H9 (cell line): ENCODE measurements at regions not wholly inside any gene's neighbourhood (a gene's known extent, or its start where the extent isn't known, plus 50 kb on each side); places are given as distances from the start of the nearest gene placed in this dataset.

Experiments used
- DNase-seq: peaks from one replicate; pipeline ENCODE4 v3.0.0-alpha.2; 2017
- H2AFZ ChIP-seq: one replicate; pipeline ENCODE4 v1.6.1; 2013; ENCODE audit warnings: mild to moderate bottlenecking, low read length, control low read depth, moderate library complexity
- H2AK5ac ChIP-seq: 2 replicates; pipeline ENCODE4 v1.6.1; 2013; ENCODE audit warnings: low read length, control low read depth, mixed read lengths; ENCODE audit not compliant: insufficient read length
- H2BK120ac ChIP-seq: one replicate; pipeline ENCODE4 v1.6.1; 2013; ENCODE audit warnings: low read depth, mild to moderate bottlenecking, low read length, control low read depth, inconsistent platforms; ENCODE audit not compliant: poor library complexity, severe bottlenecking
- H2BK12ac ChIP-seq: 2 replicates; pipeline ENCODE4 v1.6.1; 2013; ENCODE audit warnings: low read length, control low read depth, mixed read lengths, low read depth; ENCODE audit not compliant: insufficient read length
- H2BK15ac ChIP-seq: 2 replicates; pipeline ENCODE4 v1.6.1; 2013; ENCODE audit warnings: low read depth, low read length, control low read depth
- H2BK20ac ChIP-seq: one replicate; pipeline ENCODE4 v1.6.1; 2013; ENCODE audit warnings: low read depth, mild to moderate bottlenecking, low read length, control low read depth, inconsistent platforms; ENCODE audit not compliant: poor library complexity, severe bottlenecking
- H2BK5ac ChIP-seq: 2 replicates; pipeline ENCODE4 v1.6.1; 2013; ENCODE audit warnings: low read length, control low read depth, mixed read lengths; ENCODE audit not compliant: insufficient read length
- H3K14ac ChIP-seq: 2 replicates; pipeline ENCODE4 v1.6.1; 2013; ENCODE audit warnings: low read length, control low read depth; ENCODE audit not compliant: insufficient read depth
- H3K18ac ChIP-seq: 2 replicates; pipeline ENCODE4 v1.6.1; 2013; ENCODE audit warnings: low read depth, mild to moderate bottlenecking, mixed read lengths, low read length, control low read depth; ENCODE audit not compliant: insufficient read length
- H3K23ac ChIP-seq: 2 replicates; pipeline ENCODE4 v1.6.1; 2013; ENCODE audit warnings: low read length, control low read depth, mixed read lengths, low read depth; ENCODE audit not compliant: insufficient read length
- H3K23me2 ChIP-seq: 2 replicates; pipeline ENCODE4 v1.6.1; 2013; ENCODE audit warnings: low read depth, mild to moderate bottlenecking, mixed read lengths, low read length, control low read depth; ENCODE audit not compliant: insufficient read length, poor library complexity, severe bottlenecking
- H3K27ac ChIP-seq: 2 replicates; pipeline ENCODE4 v1.5.1; 2013; ENCODE audit warnings: low read length, control low read depth, mixed read lengths, low read depth; ENCODE audit not compliant: insufficient read length
- H3K27me3 ChIP-seq: 2 replicates; pipeline ENCODE4 v1.6.1; 2013; ENCODE audit warnings: low read length, control low read depth, inconsistent platforms; ENCODE audit not compliant: insufficient read depth
- H3K4ac ChIP-seq: 2 replicates; pipeline ENCODE4 v1.6.1; 2013; ENCODE audit warnings: low read depth, mild to moderate bottlenecking, control low read depth, inconsistent platforms, low read length, moderate library complexity
- H3K4me1 ChIP-seq: 2 replicates; pipeline ENCODE4 v1.6.1; 2013; ENCODE audit warnings: low read length, control low read depth, inconsistent platforms; ENCODE audit not compliant: insufficient read depth
- H3K4me2 ChIP-seq: 2 replicates; pipeline ENCODE4 v1.6.1; 2013; ENCODE audit warnings: low read length, control low read depth, mixed read lengths; ENCODE audit not compliant: insufficient read length, insufficient read depth
- H3K56ac ChIP-seq: 2 replicates; pipeline ENCODE4 v1.6.1; 2013; ENCODE audit warnings: low read depth, mild to moderate bottlenecking, mixed read lengths, low read length, control low read depth; ENCODE audit not compliant: insufficient read length
- H3K79me1 ChIP-seq: 2 replicates; pipeline ENCODE4 v1.6.1; 2013; ENCODE audit warnings: low read depth, mild to moderate bottlenecking, moderate library complexity, low read length, control low read depth, inconsistent platforms; ENCODE audit not compliant: insufficient read depth, poor library complexity, severe bottlenecking
- H3K79me2 ChIP-seq: 2 replicates; pipeline ENCODE4 v1.6.1; 2013; ENCODE audit warnings: low read length, control low read depth, inconsistent platforms; ENCODE audit not compliant: insufficient read depth
- H3K9ac ChIP-seq: 2 replicates; pipeline ENCODE4 v1.6.1; 2013; ENCODE audit warnings: low read length, control low read depth, mixed read lengths; ENCODE audit not compliant: insufficient read length; ENCODE audit errors: extremely low read depth
- H3K9me3 ChIP-seq: one replicate; pipeline ENCODE4 v1.6.1; 2013; ENCODE audit warnings: low read depth, low read length, inconsistent platforms; ENCODE audit not compliant: control insufficient read depth
- H3T11ph ChIP-seq: one replicate; pipeline ENCODE4 v1.6.1; 2013; ENCODE audit warnings: mild to moderate bottlenecking, low read length, control low read depth, inconsistent platforms
- H4K20me1 ChIP-seq: one replicate; pipeline ENCODE4 v1.6.1; 2013; ENCODE audit not compliant: control insufficient read depth, insufficient read length, insufficient read depth
- H4K5ac ChIP-seq: 2 replicates; pipeline ENCODE4 v1.6.1; 2013; ENCODE audit warnings: low read depth, mild to moderate bottlenecking, mixed read lengths, low read length, control low read depth; ENCODE audit not compliant: insufficient read length
- H4K8ac ChIP-seq: replicated peaks from 2 replicates; pipeline ENCODE4 v1.6.1; 2013; ENCODE audit warnings: low read length, control low read depth, mixed read lengths, low read depth; ENCODE audit not compliant: insufficient read length
- H4K91ac ChIP-seq: 2 replicates; pipeline ENCODE4 v1.6.1; 2013; ENCODE audit warnings: low read depth, mild to moderate bottlenecking, moderate library complexity, mixed read lengths, low read length, control low read depth; ENCODE audit not compliant: insufficient read length
- H3K27ac Mint-ChIP-seq, 3 experiments: 2 replicates in 2 of 3; 3 replicates in 1 of 3; pipeline ENCODE4 v1.8.0; 2020 to 2021; ENCODE audit warnings: mixed read lengths in 3 of 3, mild to moderate bottlenecking in 1 of 3, moderate library complexity in 1 of 3
- H3K27me3 Mint-ChIP-seq: 2 replicates; pipeline ENCODE4 v1.8.0; 2021; ENCODE audit warnings: low read depth, mild to moderate bottlenecking, moderate library complexity, mixed read lengths
- H3K36me3 Mint-ChIP-seq, 3 experiments: 2 replicates in 2 of 3; 3 replicates in 1 of 3; pipeline ENCODE4 v1.8.0; 2020 to 2021; ENCODE audit warnings: low read depth in 3 of 3, mixed read lengths in 3 of 3; ENCODE audit not compliant: insufficient read depth in 1 of 3
- H3K4me1 Mint-ChIP-seq, 2 experiments: 2 replicates each; pipeline ENCODE4 v1.8.0; 2020; ENCODE audit warnings: mixed read lengths in 2 of 2
- H3K4me3 Mint-ChIP-seq, 2 experiments: 2 replicates in 1 of 2; 3 replicates in 1 of 2; pipeline ENCODE4 v1.8.0; 2020 to 2021; ENCODE audit warnings: mild to moderate bottlenecking in 2 of 2, mixed read lengths in 2 of 2, moderate library complexity in 1 of 2
- H3K9me3 Mint-ChIP-seq, 2 experiments: 2 replicates in 1 of 2; 3 replicates in 1 of 2; pipeline ENCODE4 v1.8.0; 2020; ENCODE audit warnings: mild to moderate bottlenecking in 2 of 2, mixed read lengths in 2 of 2, moderate library complexity in 1 of 2
- CTCF ChIP-seq: fragments of 200-600 bp; sonication (generic); conservative IDR thresholded peaks from 3 replicates; pipeline ENCODE4 v1.8.0; 2021; ENCODE audit warnings: antibody characterized with exemption, mild to moderate bottlenecking
- WGBS: extraction: QIAGEN DNeasy Blood & Tissue Kit; methylation state at CpG from one replicate; pipeline ENCODE4 v1.1.7; 2013; ENCODE audit warnings: missing lambda C conversion rate, low lambda C conversion rate, mixed read lengths; ENCODE audit not compliant: insufficient read length; ENCODE audit errors: extremely low coverage; 5-methylcytosine and 5-hydroxymethylcytosine counted together

DNA sequence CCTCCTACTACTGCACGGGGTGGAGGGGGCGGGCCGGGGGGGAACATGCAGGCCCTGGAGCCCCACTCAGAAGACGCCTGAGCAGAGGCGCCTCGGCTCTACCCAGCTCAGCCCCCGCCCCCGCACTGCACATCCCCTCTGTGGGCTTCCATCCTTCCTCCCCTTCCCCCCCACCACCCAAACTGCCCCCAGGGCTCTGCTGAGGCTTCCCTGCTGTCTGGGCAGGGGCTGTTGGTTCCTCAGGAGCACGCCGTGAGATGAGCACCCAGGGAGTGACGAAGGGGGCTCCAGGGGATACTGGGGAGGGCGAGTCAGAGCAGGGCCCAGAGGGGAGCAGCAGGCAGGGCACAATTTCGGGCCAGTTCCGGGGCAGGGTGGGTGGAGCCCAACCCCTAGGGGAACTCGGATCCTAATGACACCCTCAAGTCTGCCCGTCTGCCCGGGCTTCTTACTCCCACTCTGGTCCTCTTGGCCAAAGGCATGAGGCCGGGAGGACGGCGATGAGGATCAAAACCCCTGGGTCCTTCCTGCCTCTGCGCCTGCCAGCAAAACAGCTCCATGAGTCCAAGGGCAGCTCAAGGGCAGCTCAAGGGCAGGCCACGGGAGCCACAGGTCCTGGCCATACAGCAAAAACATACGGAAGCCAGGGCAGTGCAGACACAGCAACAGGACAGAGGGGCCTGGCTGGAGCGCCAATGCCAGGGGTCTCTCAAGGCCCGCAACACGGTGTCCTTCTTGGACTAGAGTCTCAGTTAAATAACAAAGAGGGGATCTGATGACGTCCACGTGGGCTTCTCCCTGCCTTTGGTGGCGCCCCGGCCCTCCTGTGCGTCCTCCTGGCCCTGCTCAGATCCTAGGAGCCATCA is 200.9 kb downstream of the AUH start:
- peaks cover 3% of the 10 kb centered on the region for H3K27me3 Mint-ChIP-seq
- Histone ChIP-seq H2BK15ac (no peak overlapping the region), H3K79me2 (no peaks in the 10 kb centered on the region), H3K9ac (no peak overlapping the region), H3K23me2 (no peaks in the 10 kb centered on the region), H4K20me1 (no peaks in the 10 kb centered on the region), H3K23ac (no peak overlapping the region), H3K56ac (no peak overlapping the region), H2BK5ac (no peak overlapping the region), H3T11ph (no peak overlapping the region), H3K14ac (no peak overlapping the region; the same call in 1 of the 2 replicates), H2AFZ (no peak overlapping the region), H3K4me2 (no peak overlapping the region), H3K18ac (no peak overlapping the region), H2AK5ac (no peak overlapping the region), H3K4me1 (no peaks in the 10 kb centered on the region), H4K5ac (no peak overlapping the region), H2BK120ac (no peak overlapping the region), H3K4ac (no peak overlapping the region), H4K8ac (no peak overlapping the region), H4K91ac (no peak overlapping the region), H2BK20ac (no peak overlapping the region), H2BK12ac (no peak overlapping the region), H3K9me3 (no peaks in the 10 kb centered on the region), H3K27ac (no peak overlapping the region), H3K27me3 (no peaks in the 10 kb centered on the region), H3K79me1 (no peaks in the 10 kb centered on the region)
- H3K4me1 Mint-ChIP-seq = peaks cover 14 to 16% of the 10 kb centered on the region in 2 experiments
- WGBS = no CpG with 5 or more reads among the region's 31 CpGs
- no peaks in the 10 kb centered on the region for H3K36me3 Mint-ChIP-seq
- no peak overlapping the region for H3K27ac Mint-ChIP-seq
- DNase-seq = no peak
- TF ChIP-seq CTCF = no peak
- H3K9me3 Mint-ChIP-seq = no peaks in the 10 kb centered on the region
- no peak overlapping the region for H3K4me3 Mint-ChIP-seq
